SK-N-SH (cell line): ENCODE measurements at regions not wholly inside any gene's neighbourhood (a gene's known extent, or its start where the extent isn't known, plus 50 kb on each side); places are given as distances from the start of the nearest gene placed in this dataset.

Source experiments
- CTCF ChIA-PET: fragments of 300-600, 350-600 bp; formaldehyde crosslinking; extraction: SDS; loops from one replicate; lab custom pipeline; 2021; lab: Yijun Ruan, JAX
- POLR2A ChIA-PET: fragments of 350-600 bp; sonication (Branson Sonifier 250); formaldehyde crosslinking; extraction: SDS; loops from one replicate; lab custom pipeline; 2020; ENCODE audit warnings: antibody characterized with exemption, inconsistent platforms; lab: Yijun Ruan, JAX
- DNase-seq: peaks from one replicate; pipeline ENCODE4 v3.0.0; 2012
- H2AFZ ChIP-seq: fragments of 200-600 bp; sonication (generic); 2 replicates; pipeline ENCODE4 v1.8.1; 2016; ENCODE audit warnings: antibody characterized with exemption, mild to moderate bottlenecking, low read depth
- H3F3A ChIP-seq: fragments of 200-600 bp; sonication (generic); replicated peaks from 2 replicates; pipeline ENCODE3; 2016; ENCODE audit warnings: antibody characterized with exemption, mild to moderate bottlenecking; ENCODE audit not compliant: insufficient read depth
- H3K27ac ChIP-seq, 2 experiments: fragments of 200-500 bp in 1 of 2; fragments of 200-600 bp in 1 of 2; sonication (Bioruptor generic) in 1 of 2; sonication (generic), shearing (Covaris generic) in 1 of 2; 2 replicates each; pipeline versions ENCODE4 v1.5.1 to v1.6.1; 2014 to 2016; ENCODE audit warnings: low read depth in 2 of 2, inconsistent platforms in 1 of 2, low read length in 1 of 2, mild to moderate bottlenecking in 1 of 2, mixed read lengths in 1 of 2
- H3K27me3 ChIP-seq: fragments of 200-600 bp; sonication (generic), shearing (Covaris generic); 2 replicates; pipeline ENCODE4 v1.6.1; 2016; ENCODE audit warnings: mixed run types; ENCODE audit not compliant: insufficient read depth
- H3K36me3 ChIP-seq, 2 experiments: fragments of 200-500 bp in 1 of 2; fragments of 200-600 bp in 1 of 2; sonication (Bioruptor generic) in 1 of 2; sonication (generic) in 1 of 2; replicated peaks in 1 of 2; 2 replicates each; pipeline versions ENCODE3 to v1.5.1; 2014 to 2016; ENCODE audit warnings: low read length in 1 of 2, mild to moderate bottlenecking in 1 of 2; ENCODE audit not compliant: insufficient read depth in 2 of 2, control insufficient read depth in 1 of 2
- H3K4me1 ChIP-seq, 2 experiments: fragments of 200-500 bp in 1 of 2; fragments of 200-600 bp in 1 of 2; sonication (Bioruptor generic) in 1 of 2; sonication (generic), shearing (Covaris generic) in 1 of 2; 2 replicates each; pipeline versions ENCODE4 v1.5.1 to v1.6.1; 2014 to 2016; ENCODE audit warnings: low read depth in 1 of 2, low read length in 1 of 2, mixed run types in 1 of 2; ENCODE audit not compliant: insufficient read depth in 2 of 2, control insufficient read depth in 1 of 2
- H3K4me2 ChIP-seq: fragments of 200-600 bp; sonication (generic), shearing (Covaris generic); 2 replicates; pipeline ENCODE4 v1.6.1; 2017; ENCODE audit warnings: mixed run types
- H3K4me3 ChIP-seq, 2 experiments: fragments of 200-500 bp in 1 of 2; fragments of 200-600 bp in 1 of 2; sonication (Bioruptor generic) in 1 of 2; sonication (generic), shearing (Covaris generic) in 1 of 2; 2 replicates each; pipeline versions ENCODE4 v1.5.1 to v1.8.1; 2014 to 2016; ENCODE audit warnings: low read depth in 2 of 2, inconsistent platforms in 1 of 2, low read length in 1 of 2, mild to moderate bottlenecking in 1 of 2, mixed read lengths in 1 of 2, moderate library complexity in 1 of 2
- H3K79me2 ChIP-seq: fragments of 200-600 bp; sonication (generic); 2 replicates; pipeline ENCODE4 v1.8.1; 2017; ENCODE audit warnings: mild to moderate bottlenecking; ENCODE audit not compliant: insufficient read depth
- H3K9ac ChIP-seq: fragments of 200-600 bp; sonication (generic); 2 replicates; pipeline ENCODE4 v1.6.1; 2017; ENCODE audit warnings: mixed run types
- H3K9me2 ChIP-seq: fragments of 200-600 bp; sonication (generic); 2 replicates; pipeline ENCODE4 v1.6.1; 2017; ENCODE audit warnings: mixed run types
- H3K9me3 ChIP-seq: fragments of 200-600 bp; sonication (generic); 2 replicates; pipeline ENCODE4 v1.6.1; 2017; ENCODE audit warnings: mixed run types, mild to moderate bottlenecking, moderate library complexity
- H4K20me1 ChIP-seq: fragments of 200-600 bp; sonication (generic); 2 replicates; pipeline ENCODE4 v1.6.1; 2017; ENCODE audit warnings: mild to moderate bottlenecking, mixed run types; ENCODE audit not compliant: insufficient read depth
- CHD2 ChIP-seq: fragments of 150-350 bp; IDR thresholded peaks from 2 replicates; pipeline ENCODE4 v1.6.1; 2018; ENCODE audit warnings: low read length; ENCODE audit not compliant: partially characterized antibody
- CTCF ChIP-seq: fragments of 200-600 bp; sonication (generic); IDR thresholded peaks from 2 replicates; pipeline ENCODE4 v1.6.1; 2017; ENCODE audit warnings: antibody characterized with exemption, mild to moderate bottlenecking, moderate library complexity
- ELF1 ChIP-seq: IDR thresholded peaks from 2 replicates; pipeline ENCODE4 v1.4.0; 2012
- EP300 ChIP-seq, 2 experiments: IDR thresholded peaks; 2 replicates each; pipeline versions ENCODE4 v1.4.0 to v1.6.1; 2012; ENCODE audit warnings: borderline replicate concordance in 1 of 2, low read depth in 1 of 2, low read length in 1 of 2
- EZH2phosphoT487 ChIP-seq: fragments of 200-600 bp; sonication (generic); IDR thresholded peaks from 2 replicates; pipeline ENCODE4 v1.6.1; 2017; ENCODE audit warnings: low read depth, mixed run types, mild to moderate bottlenecking, antibody characterized with exemption, moderate library complexity, borderline replicate concordance
- FOXM1 ChIP-seq: IDR thresholded peaks from 2 replicates; pipeline ENCODE4 v1.4.0; 2012; ENCODE audit warnings: low read depth, mild to moderate bottlenecking
- GABPA ChIP-seq: IDR thresholded peaks from 2 replicates; pipeline ENCODE4 v1.4.0; 2012; ENCODE audit warnings: low read depth, mild to moderate bottlenecking
- GATA2 ChIP-seq: sonication (generic); formaldehyde crosslinking; IDR thresholded peaks from 2 replicates; pipeline ENCODE4 v1.5.0; 2020; ENCODE audit warnings: mild to moderate bottlenecking, missing genetic modification reagents
- JUND ChIP-seq: IDR thresholded peaks from 2 replicates; pipeline ENCODE4 v1.4.0; 2012
- MAX ChIP-seq: IDR thresholded peaks from 2 replicates; pipeline ENCODE4 v1.4.0; 2012; ENCODE audit warnings: low read depth
- MEF2A ChIP-seq: IDR thresholded peaks from 2 replicates; pipeline ENCODE4 v1.4.0; 2012; ENCODE audit warnings: low read depth, borderline replicate concordance
- NFIC ChIP-seq: IDR thresholded peaks from 2 replicates; pipeline ENCODE4 v1.4.0; 2012; ENCODE audit warnings: borderline replicate concordance
- POLR2AphosphoS5 ChIP-seq: IDR thresholded peaks from 2 replicates; pipeline ENCODE4 v1.6.1; 2012; ENCODE audit warnings: low read depth, low read length
- REST ChIP-seq: IDR thresholded peaks from 2 replicates; pipeline ENCODE4 v1.6.1; 2012; ENCODE audit warnings: mild to moderate bottlenecking, low read depth, low read length, moderate library complexity
- RFX5 ChIP-seq: IDR thresholded peaks from 2 replicates; pipeline ENCODE4 v1.6.1; 2012; ENCODE audit warnings: mild to moderate bottlenecking, improper control_type of control experiment, low read length
- RXRA ChIP-seq: IDR thresholded peaks from 2 replicates; pipeline ENCODE4 v1.4.0; 2012; ENCODE audit warnings: low read depth, mild to moderate bottlenecking, borderline replicate concordance
- SIN3A ChIP-seq: IDR thresholded peaks from 2 replicates; pipeline ENCODE4 v1.6.1; 2012; ENCODE audit warnings: low read depth, mild to moderate bottlenecking, low read length, moderate library complexity, borderline replicate concordance
- SMC3 ChIP-seq: IDR thresholded peaks from 2 replicates; pipeline ENCODE4 v1.6.1; 2012; ENCODE audit warnings: low read depth, low read length, improper control_type of control experiment
- USF1 ChIP-seq: IDR thresholded peaks from 2 replicates; pipeline ENCODE4 v1.4.0; 2012; ENCODE audit warnings: low read depth, borderline replicate concordance
- YY1 ChIP-seq: IDR thresholded peaks from 2 replicates; pipeline ENCODE4 v1.4.0; 2012; ENCODE audit warnings: low read depth, mild to moderate bottlenecking
- WGBS: methylation state at CpG from one replicate; pipeline ENCODE4 v1.1.6; 2017; ENCODE audit warnings: low lambda C conversion rate; 5-methylcytosine and 5-hydroxymethylcytosine counted together

DNA sequence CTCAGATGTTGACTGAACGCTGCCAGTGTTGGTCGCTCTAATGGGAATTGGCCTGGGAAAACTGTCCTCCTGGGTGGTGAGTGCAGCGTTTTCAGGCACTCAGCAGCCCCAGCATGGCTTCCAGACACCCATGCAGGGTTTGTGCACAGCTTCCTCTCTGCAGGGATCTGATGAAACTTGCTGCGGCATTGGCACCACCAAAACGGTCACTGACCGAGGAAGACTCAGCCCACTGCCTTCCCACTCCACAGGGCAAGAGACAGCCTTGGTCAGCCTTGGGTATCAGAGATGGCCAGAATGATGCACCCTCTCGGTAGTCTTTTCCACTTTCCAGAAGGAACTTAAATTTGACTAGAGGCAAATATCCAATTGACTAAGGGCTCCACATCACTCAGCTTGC is 398.9 kb downstream of the IRS2 start (continued):
- no peak for TF ChIP-seq MEF2A
- TF ChIP-seq, all 33 proteins: peak for 0

DNA sequence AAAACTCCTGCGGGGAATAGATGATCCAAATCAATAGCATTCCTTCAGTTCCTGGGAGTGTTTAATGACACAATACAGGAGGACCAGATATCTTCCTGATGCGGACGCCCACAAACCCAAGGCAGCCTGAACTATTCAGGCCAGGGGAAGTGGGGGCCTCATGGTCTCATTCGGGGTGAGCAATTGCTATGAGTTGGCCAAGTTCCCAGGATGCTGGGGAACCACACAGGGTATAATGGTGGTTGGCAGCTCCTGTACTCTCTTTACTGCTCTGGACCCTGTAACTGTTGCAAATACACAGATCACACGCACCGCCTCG is 401.2 kb downstream of the IRS2 start:
- no peak for DNase-seq
- Histone ChIP-seq H3K9me2 (no peaks in the 10 kb centered on the region), H2AFZ (no peak overlapping the region), H3K4me2 (0 out of 2 replicates have a peak overlapping the region, but pooled peaks have one; percentile 39), H3K79me2 (no peaks in the 10 kb centered on the region), H3K4me3 (no peak overlapping the region), H3K4me1 (peaks cover 4 to 13% of the 10 kb centered on the region in 2 experiments; a peak in 3 of 4 replicates), H3K9ac (no peak overlapping the region), H3K27me3 (no peaks in the 10 kb centered on the region), H3K36me3 (no peaks in the 10 kb centered on the region), H3K9me3 (no peaks in the 10 kb centered on the region), H3K27ac (peak overlapping the region in 1 of 2 experiments; percentile 40; a peak in 2 of 4 replicates), H4K20me1 (no peaks in the 10 kb centered on the region), H3F3A (peaks cover 5% of the 10 kb centered on the region)
- POLR2A ChIA-PET: no interaction called here
- WGBS: 80% methylated on average over 6 of the region's 7 CpGs
- CTCF ChIA-PET: no interaction called here
- TF ChIP-seq GABPA: no peak
- TF ChIP-seq RXRA: no peak
- no peak for TF ChIP-seq EZH2phosphoT487
- peak; percentile 45 for TF ChIP-seq NFIC
- no peak for TF ChIP-seq EP300 (IDR thresholded peaks at IDR 0.05; ENCODE audit: borderline replicate concordance in 1 of 2, low read depth in 1 of 2, low read length in 1 of 2)
- TF ChIP-seq CHD2: no peak
- no peak for TF ChIP-seq SIN3A

DNA sequence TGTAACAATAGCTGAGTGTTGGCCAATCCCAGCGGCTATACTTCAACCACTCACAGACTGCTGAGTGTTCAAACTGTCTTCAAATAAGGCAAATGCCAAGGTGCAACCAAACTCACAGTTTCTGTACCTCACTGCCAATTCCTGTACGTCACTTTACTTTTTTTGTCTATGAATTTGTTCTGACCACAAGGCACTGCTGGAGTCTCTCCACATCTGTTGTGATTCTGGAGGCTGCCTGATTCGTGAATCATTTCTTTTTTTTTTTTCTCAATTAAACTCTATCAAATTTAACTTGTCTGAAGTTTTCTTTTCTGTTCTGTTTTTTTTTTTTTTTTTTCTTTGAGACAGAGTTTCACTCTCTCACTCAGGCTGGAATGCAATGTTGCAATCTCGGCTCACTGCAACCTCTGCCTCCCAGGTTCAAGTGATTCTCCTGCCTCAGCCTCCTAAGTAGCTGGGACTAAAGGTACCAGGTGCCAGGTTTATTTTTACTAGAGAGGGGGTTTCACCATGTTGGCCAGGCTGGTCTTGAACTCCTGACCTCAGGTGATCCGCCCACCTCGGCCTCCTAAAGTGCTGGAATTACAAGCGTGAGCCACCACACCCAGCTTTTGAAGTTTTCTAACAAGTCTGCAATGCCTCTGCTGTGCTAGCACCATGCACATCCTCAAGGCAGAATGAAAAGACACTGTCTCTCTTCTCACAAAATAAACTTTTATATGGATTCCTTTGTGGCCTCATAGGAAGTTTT is 401.7 kb downstream of the IRS2 start:
- CTCF ChIA-PET: no interaction called here
- no peak for TF ChIP-seq GATA2
- TF ChIP-seq POLR2AphosphoS5: no peak
- no peak for TF ChIP-seq USF1
- TF ChIP-seq CTCF: no peak
- no peak for TF ChIP-seq FOXM1
- TF ChIP-seq ELF1: no peak
- TF ChIP-seq EZH2phosphoT487: no peak
- peak; percentile 36; the same call in 1 of the 2 replicates for TF ChIP-seq JUND
- TF ChIP-seq SIN3A: no peak
- no peak for TF ChIP-seq YY1
- TF ChIP-seq NFIC: peak; percentile 27; the same call in 1 of the 2 replicates
- TF ChIP-seq REST: no peak
- no peak for TF ChIP-seq RFX5
- no peak for TF ChIP-seq MAX
- no peak for TF ChIP-seq SMC3

More for the DNA sequence above, 401.7 kb downstream of the IRS2 start:
- no peaks in the 10 kb centered on the region for H3K79me2 ChIP-seq
- POLR2A ChIA-PET: no interaction called here
- peak overlapping the region in 1 of 2 experiments; percentile 40; a peak in 2 of 4 replicates for H3K27ac ChIP-seq
- H3K27me3 ChIP-seq: no peaks in the 10 kb centered on the region
- peak overlapping the region; percentile 39; the same call in 1 of the 2 replicates for H3K4me2 ChIP-seq
- no peak for DNase-seq
- no peak overlapping the region for H3K9ac ChIP-seq
- no peaks in the 10 kb centered on the region for H3K9me3 ChIP-seq
- H4K20me1 ChIP-seq: no peaks in the 10 kb centered on the region
- no peaks in the 10 kb centered on the region for H3K36me3 ChIP-seq
- H2AFZ ChIP-seq: no peak overlapping the region
- H3K4me3 ChIP-seq: no peak overlapping the region
- H3K4me1 ChIP-seq: peaks cover 4 to 13% of the 10 kb centered on the region in 2 experiments; a peak in 3 of 4 replicates
- 66% methylated on average over 7 of the region's 7 CpGs for WGBS
- H3K9me2 ChIP-seq: no peaks in the 10 kb centered on the region
- peaks cover 5% of the 10 kb centered on the region for H3F3A ChIP-seq
